GM10248 (cell line): ENCODE measurements at regions not wholly inside any gene's neighbourhood (a gene's known extent, or its start where the extent isn't known, plus 50 kb on each side); places are given as distances from the start of the nearest gene placed in this dataset.

ENCODE experiments used
- CTCF ChIA-PET: fragments of 300-600 bp; sonication (Branson Sonifier 250); formaldehyde crosslinking; extraction: SDS; loops from one replicate; lab custom pipeline; 2021; ENCODE audit warnings: antibody characterized with exemption; lab: Yijun Ruan, JAX
- POLR2A ChIA-PET: fragments of 350-650 bp; sonication (Branson Sonifier 250); formaldehyde crosslinking; extraction: SDS; loops from one replicate; lab custom pipeline; 2020; ENCODE audit warnings: antibody characterized with exemption; lab: Yijun Ruan, JAX
- DNase-seq: peaks from one replicate; pipeline ENCODE4 v3.0.0; 2012; ENCODE audit errors: extremely low spot score
- CTCF ChIP-seq: IDR thresholded peaks from 2 replicates; pipeline ENCODE4 v1.5.1; 2012; ENCODE audit warnings: mild to moderate bottlenecking, low read depth; ENCODE audit errors: extremely low read depth, missing control alignments, control extremely low read depth

- ChIA-PET CTCF (no interaction called here), POLR2A (no interaction called here)
- no peak for DNase-seq
- TF ChIP-seq CTCF: no peak
Observed at GRCh38 chr4:146577111-146577510, 55.4 kb upstream of the SLC10A7 start.

DNA sequence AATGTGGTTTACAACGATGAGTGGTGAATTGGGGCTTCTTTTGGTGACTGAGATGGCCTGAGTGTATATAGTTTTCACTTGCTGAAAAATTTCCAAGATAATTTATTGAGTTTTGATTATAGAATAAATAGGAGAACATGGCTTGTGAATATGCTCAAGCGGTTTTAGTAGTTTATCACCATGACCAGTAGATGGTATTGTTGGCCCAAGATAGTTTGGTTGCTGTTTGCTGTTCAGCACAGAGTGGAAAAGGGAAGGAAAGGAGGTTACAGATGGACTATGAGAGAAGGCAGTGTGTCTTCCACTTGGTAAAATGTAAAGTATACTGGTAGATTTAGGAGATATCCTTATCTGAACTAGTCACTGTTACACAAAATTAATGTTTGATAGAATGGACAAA lies 55.8 kb upstream of the POU4F2 start:
- TF ChIP-seq CTCF: no peak
- CTCF ChIA-PET: interaction anchor here (1.2 kb wide), 1 partner anchor 9 kb away, joined by 4 read pairs; no protein-coding TSS in a partner anchor
- no peak for DNase-seq
- POLR2A ChIA-PET: no interaction called here

- ChIA-PET CTCF (interaction anchor here (0.8 to 3.2 kb wide), 2 partner anchors 11 to 13 kb away, joined by 3 to 10 read pairs; no protein-coding TSS in a partner anchor), POLR2A (no interaction called here)
- no peak for TF ChIP-seq CTCF
Observed at GRCh38 chr4:146585761-146586333, 52.8 kb upstream of the POU4F2 start.

More at GRCh38 chr4:146585761-146586333, 52.8 kb upstream of the POU4F2 start:
- no peak for DNase-seq
